Mononuclear cell (primary cell): ENCODE measurements at regions not wholly inside any gene's neighbourhood (a gene's known extent, or its start where the extent isn't known, plus 50 kb on each side); places are given as distances from the start of the nearest gene placed in this dataset.

Experiments
- H3K27me3 ChIP-seq: 2 replicates; pipeline ENCODE4 v1.6.0; 2011; ENCODE audit warnings: low read length, control low read depth; ENCODE audit not compliant: insufficient read depth
- H3K4me1 ChIP-seq: 2 replicates; pipeline ENCODE4 v1.5.1; 2011; ENCODE audit warnings: mild to moderate bottlenecking, low read length, control low read depth; ENCODE audit not compliant: insufficient read depth
- H3K4me3 ChIP-seq: 2 replicates; pipeline ENCODE4 v1.5.1; 2011; ENCODE audit warnings: mild to moderate bottlenecking, low read length, moderate library complexity
- H3K9me3 ChIP-seq: 2 replicates; pipeline ENCODE4 v1.5.1; 2011; ENCODE audit warnings: low read depth, mild to moderate bottlenecking, control low read depth, low read length

DNA sequence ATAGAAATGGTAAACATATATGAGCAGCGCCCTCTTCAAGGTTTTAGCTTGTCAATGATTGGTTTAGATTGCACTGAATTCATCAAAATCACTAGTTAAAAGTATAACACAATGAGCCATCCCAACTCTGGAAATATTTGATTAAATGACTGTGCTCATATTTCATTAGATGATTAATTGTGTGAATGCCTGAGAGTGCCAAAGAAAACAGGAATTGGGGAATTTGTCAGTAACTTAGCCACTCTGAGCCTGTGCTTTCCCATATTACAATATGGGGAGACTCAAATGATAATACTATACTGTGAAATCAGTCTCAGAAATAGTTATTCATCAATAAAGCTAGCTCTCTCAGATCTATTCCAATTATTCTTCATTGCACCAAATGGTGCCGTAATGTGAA is 2087.6 kb upstream of the CELF4 start:
- H3K4me1 ChIP-seq, result no peaks in the 10 kb centered on the region
- H3K9me3 ChIP-seq, result no peaks in the 10 kb centered on the region
- H3K4me3 ChIP-seq, result no peak overlapping the region
- no peaks in the 10 kb centered on the region for H3K27me3 ChIP-seq

DNA sequence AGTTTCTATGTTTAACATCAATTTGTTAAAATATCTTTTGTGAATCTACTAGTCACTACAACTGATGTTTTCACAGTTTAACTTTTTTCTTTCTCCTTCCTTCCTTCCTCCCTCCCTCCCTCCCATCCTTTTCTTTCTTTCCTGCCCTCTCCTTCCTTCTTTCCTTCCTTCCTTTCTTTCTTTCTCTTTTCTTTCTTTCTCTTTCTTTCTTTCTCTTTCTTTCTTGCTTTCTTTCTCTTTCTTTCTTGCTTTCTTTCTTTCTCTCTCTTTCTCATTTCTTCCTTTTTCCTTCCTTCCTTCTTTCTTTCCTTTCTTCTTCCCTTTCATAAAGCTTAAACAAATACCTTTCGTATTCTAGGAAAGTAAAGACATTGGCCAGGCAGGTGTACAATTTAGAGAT is 2083.0 kb upstream of the CELF4 start:
- H3K4me3 ChIP-seq, result no peak overlapping the region
- no peaks in the 10 kb centered on the region for H3K27me3 ChIP-seq
- no peaks in the 10 kb centered on the region for H3K4me1 ChIP-seq
- H3K9me3 ChIP-seq, result no peaks in the 10 kb centered on the region

DNA sequence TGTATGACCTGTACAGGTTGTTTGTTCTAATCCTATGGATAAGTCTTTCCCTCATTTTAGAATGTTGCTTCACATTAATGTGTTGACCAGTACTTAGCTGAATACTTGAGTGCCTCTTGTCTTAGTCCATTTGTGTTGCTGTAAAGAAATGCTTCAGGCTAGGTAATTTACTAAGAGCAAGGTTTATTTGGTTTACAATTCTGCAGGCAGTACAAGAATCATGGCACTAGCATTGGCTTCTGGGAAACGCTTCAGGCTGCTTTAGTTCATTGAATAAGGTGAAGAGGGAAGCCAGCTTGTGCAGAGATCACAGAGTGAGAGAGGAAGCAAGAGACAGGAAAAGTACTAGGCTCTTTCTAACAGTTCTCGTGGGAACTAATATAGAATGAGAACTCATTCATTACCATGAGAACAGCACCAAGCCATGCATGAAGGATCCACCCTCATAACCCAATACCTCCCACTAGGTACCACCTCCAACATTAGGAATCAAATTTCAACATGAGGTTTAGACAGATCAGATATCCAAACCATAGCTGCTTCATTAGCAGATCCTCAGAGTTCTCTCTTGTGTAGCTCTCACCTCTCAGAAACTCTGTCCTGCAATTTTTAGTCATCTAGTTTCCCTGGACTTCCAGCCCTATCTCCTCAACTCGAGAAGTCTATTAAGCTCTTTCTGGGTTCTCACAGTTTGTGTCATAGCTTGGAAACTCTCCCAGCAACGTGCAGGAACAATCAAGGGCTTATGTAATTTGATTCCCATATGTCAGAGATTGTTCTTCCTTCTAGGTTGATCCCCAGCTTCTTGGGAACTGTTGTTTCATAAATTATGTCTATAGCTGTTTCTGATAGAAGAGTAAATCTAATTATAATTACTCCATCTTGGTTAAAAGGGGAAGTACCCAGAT is 2082.3 kb upstream of the CELF4 start:
- Histone ChIP-seq H3K9me3 (no peaks in the 10 kb centered on the region), H3K4me3 (no peak overlapping the region), H3K27me3 (no peaks in the 10 kb centered on the region), H3K4me1 (no peaks in the 10 kb centered on the region)

DNA sequence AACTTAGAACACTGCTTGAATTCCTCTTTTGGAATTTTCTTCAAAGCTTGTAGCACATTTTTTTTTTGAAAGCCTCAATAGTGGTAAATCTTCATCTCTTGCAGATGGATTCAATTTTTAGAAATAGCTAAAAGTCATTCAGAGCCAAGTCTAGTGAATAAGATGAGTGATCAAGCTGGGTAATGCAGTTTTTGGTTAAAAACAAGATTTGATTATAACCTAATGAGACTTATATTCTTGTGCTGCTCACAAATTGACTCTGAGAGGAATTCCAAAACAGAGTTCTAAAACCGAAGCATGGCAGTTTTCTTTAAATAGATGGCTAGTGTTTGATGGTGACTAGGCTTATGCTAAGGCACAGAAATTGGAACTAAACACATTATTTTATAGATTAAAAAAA is 2072.6 kb upstream of the CELF4 start:
- no peaks in the 10 kb centered on the region for H3K4me1 ChIP-seq

DNA sequence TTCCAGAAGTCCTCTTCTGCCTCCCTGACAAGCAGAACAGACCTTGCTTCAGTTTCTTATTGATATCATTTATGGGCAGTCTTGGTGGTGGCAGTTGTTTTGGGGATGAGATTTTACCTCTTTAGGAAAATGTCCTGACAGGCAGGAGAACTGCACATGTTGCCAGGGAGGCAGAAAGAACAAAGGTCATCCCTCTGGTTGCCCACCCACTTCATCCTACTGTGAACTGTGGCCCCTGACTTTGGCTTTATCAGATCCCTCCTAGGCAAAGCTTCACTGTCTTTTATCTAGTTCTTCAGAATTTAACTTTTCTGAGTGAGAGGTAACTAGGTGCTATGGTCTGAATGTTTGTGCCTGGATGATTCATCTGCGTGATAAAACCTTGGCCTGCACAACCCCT is 2071.3 kb upstream of the CELF4 start:
- Histone ChIP-seq H3K27me3 (no peaks in the 10 kb centered on the region), H3K4me1 (no peaks in the 10 kb centered on the region), H3K9me3 (no peaks in the 10 kb centered on the region), H3K4me3 (no peak overlapping the region)

More for the DNA sequence above, 2072.6 kb upstream of the CELF4 start:
- Histone ChIP-seq H3K4me3 (no peak overlapping the region), H3K9me3 (no peaks in the 10 kb centered on the region), H3K27me3 (no peaks in the 10 kb centered on the region)

DNA sequence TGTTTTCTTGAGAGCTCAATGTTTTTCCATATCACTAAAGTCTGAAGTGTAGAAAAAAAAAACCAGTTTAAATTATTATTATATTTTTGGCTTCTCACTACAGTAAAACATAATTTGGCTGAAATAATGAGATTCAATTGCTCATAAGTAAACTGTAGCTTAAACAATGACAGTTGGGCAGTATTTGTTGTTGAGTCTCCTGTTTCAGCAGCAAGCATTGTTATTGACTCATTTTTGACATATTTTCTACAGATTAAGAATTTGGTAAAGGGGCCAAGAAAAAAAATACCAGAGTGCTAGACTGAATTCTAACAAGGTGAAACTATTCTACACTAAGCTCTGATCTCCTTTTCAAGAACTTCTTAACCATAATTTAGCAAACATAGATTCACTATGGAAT is 2070.4 kb upstream of the CELF4 start:
- no peaks in the 10 kb centered on the region for H3K9me3 ChIP-seq
- no peaks in the 10 kb centered on the region for H3K27me3 ChIP-seq
- H3K4me1 ChIP-seq, result no peaks in the 10 kb centered on the region
- no peak overlapping the region for H3K4me3 ChIP-seq

DNA sequence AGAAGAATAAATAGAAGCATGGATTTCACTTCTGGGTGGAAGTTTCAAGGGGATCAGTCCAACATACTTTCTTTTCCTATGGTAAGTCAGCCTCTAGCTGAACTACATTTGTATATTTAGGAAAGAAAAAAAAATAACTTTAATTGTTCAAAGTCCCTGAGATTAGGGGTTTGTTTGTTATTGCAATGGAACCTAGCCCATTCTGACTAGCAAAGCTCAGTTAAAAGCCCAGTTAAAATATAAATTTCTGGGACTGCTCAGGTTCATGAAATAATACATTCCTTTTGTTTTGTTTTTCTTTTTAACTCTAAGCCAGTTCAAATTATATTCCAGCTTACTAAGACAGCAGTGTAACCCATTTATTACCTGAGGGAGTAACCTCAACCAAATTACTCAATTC is 2069.6 kb upstream of the CELF4 start:
- Histone ChIP-seq H3K27me3 (no peaks in the 10 kb centered on the region), H3K4me1 (no peaks in the 10 kb centered on the region), H3K9me3 (no peaks in the 10 kb centered on the region), H3K4me3 (no peak overlapping the region)

DNA sequence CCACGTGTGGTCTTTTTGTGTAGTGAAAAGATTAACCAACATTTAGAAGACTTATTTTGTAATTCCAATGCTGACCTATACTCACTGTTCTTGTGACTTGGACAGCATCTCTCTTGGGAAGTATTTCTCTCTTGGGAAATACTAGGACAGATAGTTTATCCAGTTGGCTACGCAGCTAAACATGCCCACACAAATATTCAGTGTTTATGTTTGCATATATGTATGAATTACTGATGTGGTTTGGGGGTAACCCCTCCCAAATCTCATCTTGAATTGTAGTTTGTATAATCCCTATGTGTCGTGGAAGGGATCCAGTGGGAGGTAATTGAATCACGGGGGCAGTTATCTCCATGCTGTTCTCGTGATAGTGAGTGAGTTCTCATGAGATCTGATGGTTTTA is 2062.3 kb upstream of the CELF4 start:
- H3K4me3 ChIP-seq, result no peak overlapping the region
- no peaks in the 10 kb centered on the region for H3K4me1 ChIP-seq
- H3K27me3 ChIP-seq, result no peaks in the 10 kb centered on the region
- H3K9me3 ChIP-seq, result no peaks in the 10 kb centered on the region

DNA sequence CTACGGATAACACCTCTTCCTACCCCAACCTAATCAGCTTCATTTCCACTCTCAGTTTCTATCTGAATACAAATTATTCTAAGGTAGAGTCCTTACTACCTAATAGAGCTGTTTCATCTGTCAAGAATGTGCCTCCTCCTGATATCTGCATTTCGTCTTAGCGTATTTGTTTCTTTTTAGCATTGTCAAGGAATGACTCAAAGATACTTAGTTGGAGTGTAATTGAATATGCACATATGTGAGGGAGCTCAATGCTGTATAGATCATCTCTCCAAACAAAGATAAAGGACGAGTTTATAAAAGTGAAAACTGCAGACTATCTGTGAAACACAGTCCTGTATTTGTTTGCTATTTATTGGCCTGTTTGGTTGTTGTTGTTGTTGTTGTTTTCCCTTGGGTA is 2059.4 kb upstream of the CELF4 start:
- Histone ChIP-seq H3K4me1 (no peaks in the 10 kb centered on the region), H3K27me3 (no peaks in the 10 kb centered on the region), H3K4me3 (no peak overlapping the region), H3K9me3 (no peaks in the 10 kb centered on the region)

DNA sequence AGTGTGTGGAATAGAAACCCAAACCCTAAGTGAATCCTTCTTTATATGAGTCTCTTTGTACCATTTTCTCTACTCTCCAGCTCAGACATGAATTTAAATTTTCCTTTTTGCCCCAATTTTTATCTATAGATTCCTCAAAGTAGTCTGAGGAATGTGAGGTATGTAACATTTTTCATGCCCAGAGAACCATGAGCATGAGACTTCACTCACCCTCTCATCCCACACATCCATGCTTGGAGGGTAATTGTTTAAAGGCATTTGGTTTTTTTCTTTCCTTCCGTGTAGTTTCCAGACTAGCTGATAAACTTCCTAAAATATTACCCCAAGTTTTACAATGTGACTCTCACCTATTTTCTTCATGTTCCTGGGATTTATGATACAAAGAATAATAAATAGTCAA is 2056.8 kb upstream of the CELF4 start:
- no peaks in the 10 kb centered on the region for H3K9me3 ChIP-seq
- no peaks in the 10 kb centered on the region for H3K4me1 ChIP-seq
- no peak overlapping the region for H3K4me3 ChIP-seq
- H3K27me3 ChIP-seq, result no peaks in the 10 kb centered on the region

DNA sequence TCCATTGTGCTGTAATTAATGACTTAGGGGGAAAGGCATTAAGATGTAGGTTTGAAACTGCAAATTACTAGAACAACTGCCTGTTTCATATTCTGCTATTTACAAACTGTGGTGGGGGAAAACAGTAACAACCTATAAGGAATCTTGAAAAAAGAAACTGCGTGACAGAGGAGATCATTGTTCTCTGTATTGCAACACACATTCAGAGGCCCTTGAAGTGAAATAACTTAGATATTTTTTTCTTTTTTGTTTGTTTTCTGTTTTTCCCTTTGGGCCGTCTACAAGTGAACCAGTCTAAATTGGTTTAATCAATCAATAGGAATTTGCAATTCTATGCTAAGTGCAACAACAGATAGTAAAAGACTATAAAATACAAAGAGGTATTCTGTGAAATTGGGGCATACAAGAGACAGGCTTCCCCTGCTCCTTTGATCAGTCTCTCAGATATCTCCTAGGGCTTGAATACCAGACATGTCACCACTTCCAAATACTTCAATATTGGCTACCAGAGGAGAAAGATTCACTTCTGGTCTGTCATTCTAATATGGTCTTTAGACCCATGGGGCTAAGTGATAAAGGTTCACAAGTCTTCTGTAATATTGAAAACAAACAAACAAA is 2055.1 kb upstream of the CELF4 start:
- Histone ChIP-seq H3K4me3 (no peak overlapping the region), H3K9me3 (no peaks in the 10 kb centered on the region), H3K27me3 (no peaks in the 10 kb centered on the region), H3K4me1 (no peaks in the 10 kb centered on the region)

DNA sequence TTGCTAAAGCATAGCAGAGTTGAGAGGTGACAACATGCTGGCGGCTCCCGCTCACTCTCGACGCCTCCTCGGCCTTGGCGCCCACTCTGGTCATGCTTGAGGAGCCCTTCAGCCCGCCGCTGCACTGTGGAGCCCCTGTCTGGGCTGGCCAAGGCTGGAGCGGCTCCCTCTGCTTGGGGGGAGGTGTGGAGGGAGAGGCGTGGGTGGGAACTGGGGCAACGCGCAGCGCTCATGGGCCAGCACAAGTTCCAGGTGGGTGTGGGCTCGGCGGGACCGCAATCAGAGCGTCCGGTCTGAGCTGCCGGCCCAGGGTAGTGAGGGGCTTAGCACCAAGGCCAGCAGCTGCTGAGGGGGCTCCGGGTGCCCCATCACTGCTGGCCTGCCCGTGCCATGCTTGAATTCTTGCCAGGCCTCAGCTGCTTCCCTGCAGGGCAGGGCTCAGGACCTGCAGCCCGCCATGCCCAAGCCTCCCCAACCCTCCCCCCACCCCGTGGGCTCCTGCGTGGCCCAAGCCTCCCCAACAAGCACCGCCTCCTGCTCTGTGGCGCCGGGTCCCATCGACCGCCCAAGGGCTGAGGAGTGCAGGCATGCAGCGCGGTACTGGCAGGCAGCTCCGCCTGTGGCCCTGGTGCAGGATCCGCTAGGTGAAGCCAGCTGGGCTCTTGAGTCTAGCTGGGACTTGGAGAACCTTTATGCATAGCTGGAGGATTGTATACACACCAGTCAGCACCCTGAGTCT is 2052.8 kb upstream of the CELF4 start:
- Histone ChIP-seq H3K27me3 (no peaks in the 10 kb centered on the region), H3K4me3 (no peak overlapping the region), H3K4me1 (no peaks in the 10 kb centered on the region), H3K9me3 (no peaks in the 10 kb centered on the region)

DNA sequence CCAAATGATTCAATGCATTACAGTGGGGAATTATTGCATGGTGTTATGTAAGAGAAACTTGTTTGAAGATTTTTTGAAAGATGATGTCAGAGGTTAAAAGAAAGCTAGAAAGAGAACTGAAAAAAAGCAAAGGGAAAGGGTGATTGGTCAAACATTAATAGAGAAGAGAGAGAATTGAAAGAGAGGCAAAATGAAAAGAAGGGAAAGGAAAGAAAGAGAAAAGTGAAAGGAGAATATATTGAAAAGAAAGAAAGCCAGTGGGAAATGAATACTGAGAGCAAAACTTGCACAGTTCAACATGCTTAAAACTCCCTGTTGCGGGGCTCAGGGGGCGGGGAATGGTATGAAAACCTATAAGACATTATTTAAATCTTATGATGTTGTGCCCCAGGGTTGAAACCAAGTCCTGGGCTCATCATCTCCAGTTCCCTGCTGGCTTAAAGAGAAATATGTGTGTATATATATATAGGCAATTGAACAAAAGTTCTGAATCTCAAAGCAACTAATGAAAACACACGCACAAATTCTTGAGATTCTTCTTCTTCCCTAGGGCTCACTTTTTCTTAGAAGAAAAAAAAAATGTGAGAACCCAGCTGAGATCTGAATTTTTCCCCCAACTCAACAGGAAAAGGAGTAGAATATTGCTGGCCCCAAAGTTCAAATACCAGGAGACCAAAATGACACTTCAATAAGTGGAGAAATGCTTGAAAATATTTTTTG is 2045.9 kb upstream of the CELF4 start:
- no peaks in the 10 kb centered on the region for H3K9me3 ChIP-seq
- no peaks in the 10 kb centered on the region for H3K27me3 ChIP-seq

DNA sequence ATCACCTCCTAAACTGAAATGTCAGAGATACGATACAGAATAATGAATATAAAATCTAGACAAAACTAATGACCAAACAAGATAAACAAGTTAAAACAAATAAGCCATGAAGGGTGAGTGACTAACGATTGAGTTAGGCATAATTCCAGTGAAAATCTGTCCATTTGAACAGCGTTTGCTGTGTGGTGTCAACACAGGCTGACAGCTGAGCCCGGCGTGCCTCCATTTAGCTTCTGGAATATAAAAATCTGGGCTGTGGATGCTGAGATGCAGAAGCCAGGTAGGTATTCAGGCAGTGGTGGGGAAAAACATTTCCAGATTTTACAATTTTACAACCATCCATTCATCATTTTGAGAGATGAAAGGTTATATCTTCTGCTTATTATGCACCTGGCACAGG is 2041.4 kb upstream of the CELF4 start:
- Histone ChIP-seq H3K27me3 (no peaks in the 10 kb centered on the region), H3K4me1 (no peaks in the 10 kb centered on the region), H3K9me3 (no peaks in the 10 kb centered on the region), H3K4me3 (no peak overlapping the region)

More for the DNA sequence above, 2045.9 kb upstream of the CELF4 start:
- no peak overlapping the region for H3K4me3 ChIP-seq
- no peaks in the 10 kb centered on the region for H3K4me1 ChIP-seq

DNA sequence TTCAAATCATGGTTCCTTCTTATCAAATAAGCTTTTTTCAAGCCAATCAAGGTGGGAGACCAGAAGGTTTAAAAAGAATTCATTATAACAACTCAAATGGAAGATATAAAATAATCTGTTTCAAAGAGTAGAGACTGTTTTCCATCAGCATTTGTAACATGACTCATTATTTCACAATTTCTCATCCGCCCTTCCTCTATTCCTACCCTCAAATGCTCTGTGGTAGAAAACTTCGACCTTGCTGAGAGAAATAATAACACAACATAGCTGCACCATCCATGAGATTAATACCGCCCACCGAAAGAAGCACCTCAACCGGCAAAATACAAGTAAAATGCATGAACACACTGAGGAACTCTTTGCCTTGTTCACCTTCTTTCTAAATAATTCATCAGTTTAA is 2039.2 kb upstream of the CELF4 start:
- no peaks in the 10 kb centered on the region for H3K9me3 ChIP-seq
- H3K4me3 ChIP-seq, result no peak overlapping the region
- H3K4me1 ChIP-seq, result no peaks in the 10 kb centered on the region
- no peaks in the 10 kb centered on the region for H3K27me3 ChIP-seq
